HG02642 (cell line): ENCODE measurements at regions not wholly inside any gene's neighbourhood (a gene's known extent, or its start where the extent isn't known, plus 50 kb on each side); places are given as distances from the start of the nearest gene placed in this dataset.
"Not testable (repeated sequence)": the region's sequence is repeated elsewhere in the genome, so short reads cannot be mapped to it uniquely, and the experiment has no call there.

Experiments used
- ATAC-seq: cut with Tn5 transposase; IDR thresholded peaks from one replicate; pipeline ENCODE4 v1.9.1; 2021; ENCODE audit warnings: mild to moderate bottlenecking; ENCODE audit not compliant: unreplicated experiment, poor library complexity

DNA sequence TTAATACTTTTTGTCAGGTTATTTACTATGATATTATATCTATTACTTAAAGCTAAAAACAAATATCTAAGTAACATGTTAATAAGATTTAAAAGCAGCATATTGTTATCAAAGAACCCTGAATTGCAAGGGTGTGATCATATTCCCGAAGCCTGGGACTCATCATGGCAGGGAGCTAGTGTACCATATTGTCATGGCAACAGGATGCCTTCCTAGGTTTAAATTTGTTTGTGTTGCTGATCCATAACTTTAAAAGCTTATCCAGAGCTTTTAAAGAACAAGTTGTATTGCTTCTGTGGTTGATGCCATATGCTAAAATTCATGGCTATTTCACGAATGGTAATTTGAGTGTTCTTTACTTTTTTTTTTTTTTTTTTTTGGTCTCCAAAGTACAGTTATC, 500.5 kb downstream of the NAV3 start:
- no peak for ATAC-seq

DNA sequence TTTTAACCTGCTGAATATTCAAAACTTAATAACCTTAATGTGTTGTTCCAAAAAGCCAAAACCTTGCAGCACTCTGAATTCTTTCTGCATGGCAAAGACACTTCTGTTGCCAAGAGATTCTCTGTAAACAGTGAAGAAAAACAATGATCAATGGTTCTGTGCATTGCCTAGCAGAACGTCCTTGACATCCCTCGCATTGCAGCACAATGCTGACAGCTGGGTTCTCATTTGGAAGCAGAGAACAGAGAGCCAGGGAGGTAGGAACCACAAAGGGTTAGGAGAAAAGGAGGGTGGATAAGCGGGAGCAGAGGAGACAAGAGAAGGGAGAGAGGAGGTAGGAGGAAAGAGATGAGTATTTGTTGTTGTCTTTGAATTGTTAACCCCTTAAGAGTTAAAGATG, 501.1 kb downstream of the NAV3 start:
- no peak for ATAC-seq

- ATAC-seq, result no peak
Observed at GRCh38 chr12:78338054-78338785, 507.5 kb downstream of the NAV3 start.

- no peak for ATAC-seq
Observed at GRCh38 chr12:78340406-78340805, 509.7 kb downstream of the NAV3 start.

- ATAC-seq, result no peak
Observed at GRCh38 chr12:78343657-78344056, 513.0 kb downstream of the NAV3 start.

GRCh38 chr12:78359520-78359919, 505.1 kb upstream of the SYT1 start:
- no peak for ATAC-seq

DNA sequence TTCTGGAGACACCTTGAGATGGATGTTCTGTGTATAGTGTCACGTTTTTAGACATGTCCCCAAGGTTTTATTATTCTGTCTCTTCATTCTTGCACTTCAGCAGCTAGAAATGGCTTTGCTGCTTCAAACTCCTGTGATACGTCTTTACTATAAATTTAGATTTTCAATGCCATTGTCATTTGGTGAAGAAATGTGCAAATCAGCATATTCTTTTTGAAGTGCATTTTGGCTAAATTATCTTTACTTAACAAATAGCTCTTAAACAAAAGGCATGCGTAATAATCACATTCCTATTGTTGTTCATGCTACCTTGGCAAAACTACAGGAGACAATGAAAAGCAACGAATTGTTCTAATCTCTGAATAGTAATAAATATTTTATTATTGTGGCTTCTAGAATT, 502.9 kb upstream of the SYT1 start:
- no peak for ATAC-seq

- no peak for ATAC-seq
Observed at GRCh38 chr12:78371284-78371683, 493.3 kb upstream of the SYT1 start.

- no peak for ATAC-seq
Observed at GRCh38 chr12:78375461-78375860, 489.1 kb upstream of the SYT1 start.

DNA sequence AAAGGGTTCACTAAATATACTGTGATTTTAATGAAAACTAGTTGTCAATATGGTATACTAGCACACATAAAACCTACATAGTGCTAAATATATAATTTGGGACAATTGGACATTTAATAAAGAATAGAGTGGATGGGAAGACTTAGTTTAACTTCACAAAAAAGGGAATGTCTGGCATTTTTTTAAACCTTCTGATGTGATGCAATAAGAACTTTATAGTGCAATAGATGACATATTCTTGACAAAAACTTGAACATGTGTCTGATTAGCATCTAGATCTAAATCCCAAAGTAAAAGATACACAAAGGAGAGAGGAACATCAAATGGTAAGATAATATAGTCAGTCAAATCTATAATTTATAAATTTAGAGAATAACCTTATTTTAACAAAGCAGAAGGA, 488.3 kb upstream of the SYT1 start:
- ATAC-seq, result no peak

DNA sequence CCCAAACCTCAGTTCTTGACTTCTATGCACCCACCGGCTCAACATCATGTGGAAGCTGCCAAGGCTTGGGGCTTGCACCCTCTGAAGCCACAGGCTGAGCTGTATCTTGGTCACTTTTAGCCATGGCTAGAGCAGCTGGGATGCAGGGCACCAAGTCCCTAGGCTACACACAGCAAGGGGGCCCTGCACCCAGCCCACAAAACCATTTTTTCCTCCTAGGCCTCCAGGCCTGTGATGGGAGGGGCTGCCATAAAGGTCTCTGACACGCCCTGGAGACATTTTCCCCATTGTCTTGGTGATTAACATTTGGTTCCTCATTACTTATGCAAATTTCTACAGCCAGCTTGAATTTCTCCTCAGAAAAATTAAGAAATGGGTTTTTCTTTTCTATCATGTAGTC, 485.5 kb upstream of the SYT1 start:
- not testable (repeated sequence) for ATAC-seq

- ATAC-seq, result no peak
Observed at GRCh38 chr12:78383414-78383813, 481.2 kb upstream of the SYT1 start.

DNA sequence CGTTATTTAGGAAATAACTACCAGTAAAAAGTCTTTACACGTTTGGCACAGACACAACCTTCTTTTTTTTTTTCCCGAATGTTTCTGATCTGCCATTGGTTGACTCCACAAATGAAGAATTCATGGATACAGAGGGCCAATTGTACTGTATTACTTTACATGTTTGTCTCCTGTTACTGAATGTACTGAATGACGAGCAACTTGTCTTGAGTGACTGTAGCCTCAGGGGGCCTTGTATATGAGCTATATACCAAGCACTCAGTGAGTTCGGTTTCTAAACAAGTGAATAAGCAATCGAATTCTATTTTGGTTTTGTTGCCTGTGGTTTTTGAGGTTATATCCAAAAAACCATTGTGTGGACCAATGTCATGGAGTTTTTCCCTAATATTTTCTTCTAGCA, 480.0 kb upstream of the SYT1 start:
- no peak for ATAC-seq

DNA sequence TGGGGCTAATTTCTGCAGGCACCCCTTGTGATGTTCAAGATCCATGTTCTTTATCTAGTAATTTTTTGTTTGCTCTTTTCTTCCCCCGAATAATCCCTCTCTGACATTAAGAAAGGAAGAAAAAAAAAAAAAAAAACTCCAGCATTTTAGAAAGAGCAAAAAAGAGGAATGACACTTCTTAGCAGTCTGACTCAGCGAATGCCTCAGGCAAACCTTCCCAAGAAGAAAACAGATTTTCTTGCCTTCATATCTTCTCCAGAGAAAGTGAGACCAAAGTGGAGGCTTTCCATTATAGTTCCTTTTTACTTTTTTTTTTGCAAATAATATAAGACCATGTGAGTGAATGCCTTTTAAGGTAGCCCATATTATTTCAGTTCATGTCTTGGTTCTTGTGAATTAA, 479.0 kb upstream of the SYT1 start:
- no peak for ATAC-seq

- ATAC-seq, result no peak
Observed at GRCh38 chr12:78386871-78387270, 477.7 kb upstream of the SYT1 start.

DNA sequence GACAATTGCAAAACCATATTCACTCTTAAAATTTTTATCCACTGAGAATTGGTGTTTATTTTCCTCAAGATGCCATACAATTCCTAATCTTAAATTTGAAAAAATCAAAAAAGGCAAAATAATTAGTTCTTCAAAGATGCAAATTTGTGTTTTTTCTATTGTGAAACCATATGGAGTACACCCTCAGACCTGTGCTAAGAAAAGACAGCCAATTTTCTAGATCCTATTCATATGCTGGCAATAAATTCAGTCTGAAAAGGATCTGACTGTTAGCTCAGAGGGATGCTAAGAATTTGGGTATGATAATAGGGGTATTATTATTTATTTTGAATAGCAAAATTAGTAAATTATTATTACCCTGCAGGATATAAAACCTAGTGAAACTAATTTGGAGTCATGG, 476.9 kb upstream of the SYT1 start:
- no peak for ATAC-seq

- no peak for ATAC-seq
Observed at GRCh38 chr12:78388461-78388860, 476.1 kb upstream of the SYT1 start.

DNA sequence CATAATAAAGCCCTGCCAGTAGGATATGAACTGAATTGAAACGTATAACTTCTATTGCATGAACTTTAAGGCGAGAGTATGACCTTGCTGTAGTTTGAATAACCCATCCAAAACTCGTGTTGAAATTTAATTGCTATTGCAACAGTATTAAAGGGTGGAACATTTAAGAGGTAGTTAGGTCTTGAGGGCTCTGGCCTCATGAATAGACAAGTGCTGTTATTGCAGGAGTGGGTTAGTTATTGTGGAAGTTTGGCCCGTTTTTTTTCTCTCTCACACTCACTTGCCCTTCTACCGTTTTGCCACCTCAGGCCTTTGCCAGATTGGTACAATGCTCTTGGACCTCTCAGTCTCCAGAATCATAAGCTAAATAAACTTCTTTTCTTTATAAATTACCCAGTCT, 473.7 kb upstream of the SYT1 start:
- ATAC-seq, result no peak

DNA sequence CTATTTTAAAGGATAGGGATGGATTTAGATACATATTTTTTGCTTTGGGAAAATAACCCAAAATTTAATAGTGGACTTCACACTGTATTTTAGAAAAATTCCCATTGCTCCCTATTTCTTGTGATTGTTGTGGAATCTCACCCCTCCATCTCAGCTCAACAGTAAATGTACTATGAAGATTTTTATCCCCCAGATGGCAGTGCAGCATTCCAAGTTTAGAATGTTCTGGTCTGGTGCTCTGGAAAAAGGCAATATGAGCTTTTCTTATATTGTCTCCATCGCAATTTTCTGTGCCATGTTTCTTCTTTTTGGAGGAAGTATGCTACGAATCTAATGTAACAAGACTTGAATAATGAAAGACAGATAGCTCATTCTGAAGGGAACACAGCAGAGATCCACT, 471.7 kb upstream of the SYT1 start:
- no peak for ATAC-seq

DNA sequence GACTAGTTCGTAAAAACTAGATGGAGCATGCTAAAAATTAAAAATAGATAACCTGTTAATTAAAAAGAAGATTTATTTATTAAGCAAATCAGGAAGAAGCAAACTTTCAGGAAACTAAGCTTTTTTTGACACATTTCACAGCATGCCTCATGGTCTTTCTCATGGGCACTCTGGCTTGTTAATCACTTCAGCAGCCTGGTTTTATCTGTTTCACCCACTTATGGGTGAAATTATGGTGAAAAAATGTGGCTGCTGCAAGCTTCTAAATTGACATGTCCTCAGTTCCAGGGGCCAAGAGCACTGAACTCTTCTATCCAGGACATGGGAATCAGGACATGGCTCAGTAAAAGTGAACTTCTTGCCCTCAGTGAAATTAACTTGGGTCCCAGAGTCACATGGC, 468.6 kb upstream of the SYT1 start:
- no peak for ATAC-seq

- ATAC-seq, result no peak
Observed at GRCh38 chr12:78396538-78396937, 468.0 kb upstream of the SYT1 start.

DNA sequence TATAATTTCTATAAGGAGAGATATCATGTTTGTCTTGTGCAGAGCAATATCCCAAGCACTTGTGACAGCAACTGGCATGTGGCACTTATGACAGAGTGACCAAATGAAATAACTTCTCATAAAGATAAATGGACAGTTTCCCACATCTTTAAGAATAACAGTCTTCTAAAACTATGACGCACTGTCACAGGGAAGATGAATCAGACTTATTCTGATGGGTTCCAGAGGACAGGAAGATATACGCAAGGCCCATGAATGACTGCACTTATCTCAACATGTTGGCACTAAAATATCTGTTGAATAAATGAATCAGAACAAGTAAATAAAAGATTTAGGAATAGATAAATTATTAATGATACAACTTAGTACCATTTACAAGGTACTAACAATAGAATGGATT, 465.8 kb upstream of the SYT1 start:
- ATAC-seq, result no peak
